ENCODE measurements at regions not wholly inside any gene's neighbourhood (a gene's known extent, or its start where the extent isn't known, plus 50 kb on each side); places are given as distances from the start of the nearest gene placed in this dataset.
A peak's percentile ranks its signal among the peaks of the same experiment; 100 is the strongest.
"Not testable (repeated sequence)": the region's sequence is repeated elsewhere in the genome, so short reads cannot be mapped to it uniquely, and the experiment has no call there.

- no peak for DNase-seq
These were observed 67.2 kb downstream of the BUB3 start for GRCh38 chr10:123221418-123221817.

GRCh38 chr10:123222832-123223231 is 68.6 kb downstream of the BUB3 start:
- DNase-seq, result no peak

- DNase-seq, result no peak
These were observed 73.5 kb downstream of the BUB3 start for GRCh38 chr10:123227706-123228105.

GRCh38 chr10:123229927-123230630 is 75.9 kb downstream of the BUB3 start:
- no peak for DNase-seq

- DNase-seq, result not testable (repeated sequence)
These were observed 78.7 kb downstream of the BUB3 start for GRCh38 chr10:123232879-123233278.

- not testable (repeated sequence) for DNase-seq
These were observed 80.8 kb downstream of the BUB3 start for GRCh38 chr10:123235014-123235413.

GRCh38 chr10:123236126-123236525 is 81.9 kb downstream of the BUB3 start:
- no peak for DNase-seq

- DNase-seq, result no peak
These were observed 86.0 kb downstream of the BUB3 start for GRCh38 chr10:123240250-123240649.

GRCh38 chr10:123240776-123241175 is 86.6 kb downstream of the BUB3 start:
- no peak for DNase-seq

- DNase-seq, result no peak
These were observed 87.4 kb downstream of the BUB3 start for GRCh38 chr10:123241391-123242141.

GRCh38 chr10:123244747-123245146 is 90.5 kb downstream of the BUB3 start:
- no peak for DNase-seq

- DNase-seq, result no peak
These were observed 91.1 kb downstream of the BUB3 start for GRCh38 chr10:123245264-123245663.

GRCh38 chr10:123249894-123250293 is 95.7 kb downstream of the BUB3 start:
- DNase-seq, result no peak

GRCh38 chr10:123250640-123251039 is 96.4 kb downstream of the BUB3 start:
- DNase-seq, result no peak

GRCh38 chr10:123252779-123253178 is 98.6 kb downstream of the BUB3 start:
- DNase-seq, result no peak

- not testable (repeated sequence) for DNase-seq
These were observed 100.1 kb downstream of the BUB3 start for GRCh38 chr10:123254343-123254742.

- DNase-seq, result no peak
These were observed 103.8 kb downstream of the BUB3 start for GRCh38 chr10:123257904-123258456.

GRCh38 chr10:123259081-123259480 is 104.9 kb downstream of the BUB3 start:
- no peak for DNase-seq

- no peak for DNase-seq
These were observed 105.6 kb downstream of the BUB3 start for GRCh38 chr10:123259791-123260190.

GRCh38 chr10:123262456-123262855 is 108.3 kb downstream of the BUB3 start:
- DNase-seq, result no peak

- DNase-seq, result peak; percentile 6
These were observed 112.8 kb downstream of the BUB3 start for GRCh38 chr10:123266971-123267370.

- no peak for DNase-seq
These were observed 114.9 kb downstream of the BUB3 start for GRCh38 chr10:123269017-123269552.

GRCh38 chr10:123269675-123270074 is 115.5 kb downstream of the BUB3 start:
- no peak for DNase-seq

GRCh38 chr10:123270221-123270620 is 116.0 kb downstream of the BUB3 start:
- DNase-seq, result peak; percentile 22

Measured in kidney glomerular epithelial cell (primary cell).